ENCODE measurements at regions not wholly inside any gene's neighbourhood (a gene's known extent, or its start where the extent isn't known, plus 50 kb on each side); places are given as distances from the start of the nearest gene placed in this dataset.
"Not testable (repeated sequence)": the region's sequence is repeated elsewhere in the genome, so short reads cannot be mapped to it uniquely, and the experiment has no call there.

- no peak for DNase-seq
Observed at GRCh38 chr3:72032441-72033135, 247.6 kb upstream of the PROK2 start.

GRCh38 chr3:72031581-72031980, 246.6 kb upstream of the PROK2 start:
- no peak for DNase-seq

DNA sequence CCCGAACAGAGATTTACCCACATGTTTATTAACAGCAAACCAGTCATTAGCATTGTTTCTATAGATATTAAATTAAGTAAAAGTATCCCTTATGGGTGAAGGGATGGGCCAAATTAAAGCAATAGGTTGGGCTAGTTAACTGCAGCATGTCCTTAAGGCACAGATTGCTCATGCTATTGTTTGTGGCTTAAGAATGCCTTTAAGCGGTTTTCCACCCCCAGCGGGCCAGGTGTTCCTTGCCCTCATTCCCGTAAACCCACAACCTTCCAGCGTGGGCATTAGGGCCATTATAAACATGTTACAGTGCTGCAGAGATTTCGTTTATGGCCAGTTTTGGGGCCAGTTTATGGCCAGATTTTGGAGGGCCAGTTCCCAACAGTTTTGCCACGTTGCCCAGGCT, 245.3 kb upstream of the PROK2 start:
- not testable (repeated sequence) for DNase-seq

- not testable (repeated sequence) for DNase-seq
Observed at GRCh38 chr3:72028726-72029125, 243.8 kb upstream of the PROK2 start.

DNA sequence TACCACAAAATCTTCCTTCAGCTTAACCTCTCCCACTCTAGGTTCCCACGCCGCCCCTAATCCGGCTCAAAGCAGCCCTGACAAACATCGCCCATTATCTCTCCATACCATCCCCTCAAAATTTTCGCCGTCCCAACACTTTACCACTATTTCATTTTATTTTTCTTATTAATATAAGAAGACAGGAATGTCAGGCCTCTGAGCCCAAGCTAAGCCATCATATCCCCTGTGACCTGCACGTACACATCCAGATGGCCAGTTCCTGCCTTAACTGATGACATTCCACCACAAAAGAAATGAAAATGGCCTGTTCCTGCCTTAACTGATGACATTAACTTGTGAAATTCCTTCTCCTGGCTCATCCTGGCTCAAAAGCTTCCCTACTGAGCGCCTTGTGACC, 243.4 kb upstream of the PROK2 start:
- DNase-seq = not testable (repeated sequence)

DNA sequence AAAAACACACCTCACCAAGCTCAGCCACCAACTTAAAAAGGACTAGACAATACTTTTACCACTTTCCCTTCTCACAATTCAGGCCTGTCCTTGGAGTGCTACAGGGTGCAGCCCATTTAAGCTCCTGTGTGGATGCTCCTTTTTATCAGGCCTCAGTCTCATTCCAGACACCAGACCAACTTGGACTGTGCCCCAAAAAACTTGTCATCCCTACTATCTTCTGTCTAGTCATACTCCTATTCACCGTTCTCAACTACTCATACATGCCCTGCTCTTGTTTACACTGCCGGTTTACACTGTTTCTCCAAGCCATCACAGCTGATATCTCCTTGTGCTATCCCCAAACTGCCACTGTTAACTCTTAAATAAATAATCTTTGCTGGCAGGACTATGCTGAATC, 242.8 kb upstream of the PROK2 start:
- DNase-seq = not testable (repeated sequence)

GRCh38 chr3:72022027-72022426, 237.1 kb upstream of the PROK2 start:
- DNase-seq = no peak

- no peak for DNase-seq
Observed at GRCh38 chr3:72021531-72021930, 236.6 kb upstream of the PROK2 start.

DNA sequence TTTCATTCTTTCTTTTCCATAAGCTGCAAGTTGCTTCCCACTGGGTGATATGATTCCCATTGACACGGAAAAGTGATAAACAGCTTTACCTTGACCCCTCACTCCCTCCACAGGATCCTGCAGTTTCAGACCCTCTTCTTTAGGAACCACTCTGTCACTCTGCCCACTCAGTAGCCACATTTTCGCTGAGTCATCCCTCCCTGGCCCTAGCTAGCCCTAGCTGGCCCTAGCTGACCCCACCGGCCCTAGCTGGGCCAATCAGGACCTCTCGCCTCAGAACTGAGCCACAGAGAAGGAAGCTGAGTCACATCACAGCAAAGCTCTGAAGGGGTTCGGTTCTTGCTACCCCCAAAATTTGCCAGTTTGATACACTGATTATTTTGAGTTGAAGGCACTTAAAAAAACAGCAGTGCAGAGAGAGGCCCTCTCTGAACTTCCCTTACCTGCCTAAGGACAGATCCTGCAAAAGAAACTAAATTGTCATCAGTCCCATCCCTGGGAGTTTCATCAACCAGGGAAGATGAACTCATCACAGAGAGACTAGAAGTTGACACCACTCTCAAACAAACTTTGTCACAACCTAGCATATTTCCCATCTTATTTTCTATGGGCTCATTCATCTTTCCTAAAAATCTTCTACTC, 233.5 kb upstream of the PROK2 start:
- DNase-seq = no peak

DNA sequence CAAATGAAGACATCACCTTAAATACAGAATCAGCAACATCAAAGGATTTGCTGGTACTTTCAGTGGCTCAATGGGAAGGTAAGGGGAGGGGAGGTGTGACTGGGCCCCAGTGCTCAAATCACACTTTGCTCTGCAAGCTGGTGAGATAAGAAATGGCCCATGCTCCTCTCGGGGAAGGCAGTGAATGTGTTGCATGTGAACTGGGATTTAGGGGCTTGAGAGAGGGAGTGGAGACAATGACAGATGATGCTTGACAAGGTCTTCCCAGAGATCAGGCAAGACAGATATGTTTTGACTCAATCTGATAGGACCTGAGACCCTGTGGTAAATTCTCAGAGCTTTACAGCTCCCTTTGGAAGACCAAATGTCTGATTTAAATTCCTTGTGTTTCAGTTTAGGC, 233.0 kb upstream of the PROK2 start:
- no peak for DNase-seq

GRCh38 chr3:72017311-72017710, 232.4 kb upstream of the PROK2 start:
- DNase-seq = no peak

GRCh38 chr3:72015463-72015862, 230.5 kb upstream of the PROK2 start:
- DNase-seq = no peak

GRCh38 chr3:72013084-72013483, 228.1 kb upstream of the PROK2 start:
- no peak for DNase-seq

DNA sequence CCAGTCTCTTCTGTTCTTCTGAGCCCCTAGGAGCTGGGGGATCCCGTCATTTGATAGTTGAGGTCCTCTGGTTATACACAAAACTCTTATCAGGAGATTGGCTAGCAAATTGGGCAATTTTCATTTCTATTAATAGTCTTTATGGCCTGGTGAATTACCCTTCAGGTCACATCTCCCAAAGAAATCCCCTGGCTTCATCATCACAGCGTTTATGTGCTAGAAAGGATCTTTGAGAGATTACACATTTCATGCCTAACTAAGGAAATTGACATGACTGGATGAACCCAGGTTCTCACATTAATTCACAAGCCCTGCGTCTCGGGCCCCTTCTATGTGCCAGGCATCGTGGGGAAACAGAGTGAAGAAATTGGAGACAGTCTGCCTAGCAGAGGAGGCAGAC, 227.4 kb upstream of the PROK2 start:
- DNase-seq = no peak

DNA sequence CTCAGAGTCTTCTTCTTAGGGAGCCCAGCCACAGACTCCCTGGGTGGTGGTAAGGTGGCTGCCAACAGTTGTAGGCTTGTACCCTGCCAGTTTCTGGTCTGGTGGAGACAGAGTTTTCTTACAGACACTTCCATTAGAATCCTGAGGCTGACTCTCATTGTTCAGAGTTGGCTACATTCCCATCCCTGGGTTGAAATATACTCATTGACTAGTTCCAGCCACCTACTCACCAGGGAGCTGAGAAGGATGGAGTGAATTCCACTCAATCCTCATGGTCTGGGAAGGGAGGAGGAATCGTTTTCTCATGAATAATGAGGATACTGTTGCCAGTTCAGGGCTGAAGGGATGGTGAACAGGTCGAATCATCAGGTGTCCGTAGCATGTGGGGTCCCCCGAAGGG, 226.5 kb upstream of the PROK2 start:
- DNase-seq = no peak

GRCh38 chr3:72009851-72010443, 225.0 kb upstream of the PROK2 start:
- no peak for DNase-seq

DNA sequence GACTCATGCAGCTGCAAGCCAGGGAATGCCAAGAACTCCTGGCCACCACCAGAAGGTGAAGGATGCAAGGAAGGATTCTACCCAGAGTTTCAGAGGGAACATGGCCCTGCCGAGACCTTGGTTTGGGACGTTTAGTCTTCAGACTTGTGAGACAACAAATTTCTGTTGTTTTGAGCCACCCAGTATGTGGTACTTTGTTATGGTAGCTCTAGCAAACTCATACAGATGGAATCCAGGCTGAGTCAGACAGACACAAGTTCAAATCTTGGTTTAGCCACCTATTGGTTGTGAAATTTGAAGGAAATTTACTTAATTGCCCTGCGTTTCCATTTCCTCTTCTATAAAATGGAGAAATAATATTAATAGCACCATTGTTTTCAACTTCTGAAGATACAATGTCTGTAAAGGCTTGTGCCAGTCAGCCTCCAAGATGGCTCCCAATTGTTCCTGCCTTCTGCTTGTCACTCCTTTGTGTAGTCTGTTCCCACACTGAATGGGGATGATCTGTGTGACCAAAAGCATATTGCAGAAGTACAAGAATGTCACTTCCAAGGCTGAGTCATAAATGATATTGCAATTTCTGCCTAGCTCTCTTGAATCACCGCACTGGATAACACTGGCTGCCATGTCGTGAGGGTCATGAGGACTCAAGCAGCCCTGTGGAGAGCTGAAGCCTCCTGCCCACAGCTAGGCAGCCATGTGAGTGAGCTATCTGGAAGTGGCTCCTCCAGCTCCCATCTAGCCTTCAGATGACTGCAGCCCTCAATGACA, 223.5 kb upstream of the PROK2 start:
- DNase-seq = no peak

- no peak for DNase-seq
Observed at GRCh38 chr3:72006631-72007556, 221.9 kb upstream of the PROK2 start.

DNA sequence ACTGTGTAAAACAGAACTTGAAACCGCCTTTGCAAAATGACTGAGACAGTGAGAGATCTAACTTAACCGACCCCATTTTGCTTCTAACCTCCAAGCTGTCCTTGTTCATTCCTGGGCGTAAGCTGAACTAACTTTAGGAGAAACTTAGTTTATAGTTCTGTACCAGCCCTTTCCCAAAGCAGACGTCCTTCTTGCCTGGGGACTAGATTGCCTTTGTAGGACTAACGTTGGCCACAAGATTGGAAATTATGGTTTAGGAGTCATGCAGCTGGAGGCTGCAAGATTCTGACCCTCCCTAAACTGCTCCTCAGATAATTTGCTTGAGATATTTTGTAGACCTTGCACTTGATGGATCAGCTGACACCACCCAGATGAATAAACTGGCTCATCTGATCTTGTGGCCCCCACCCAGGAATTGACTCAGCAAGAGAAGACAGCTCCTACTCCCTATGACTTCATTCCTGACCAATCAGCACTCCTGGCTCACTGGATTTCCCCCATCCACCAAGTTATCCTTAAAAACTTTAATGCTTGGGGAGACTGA, 219.9 kb upstream of the PROK2 start:
- DNase-seq = no peak

- no peak for DNase-seq
Observed at GRCh38 chr3:72003936-72004335, 219.0 kb upstream of the PROK2 start.

GRCh38 chr3:72001758-72002157, 216.8 kb upstream of the PROK2 start:
- DNase-seq = no peak

DNA sequence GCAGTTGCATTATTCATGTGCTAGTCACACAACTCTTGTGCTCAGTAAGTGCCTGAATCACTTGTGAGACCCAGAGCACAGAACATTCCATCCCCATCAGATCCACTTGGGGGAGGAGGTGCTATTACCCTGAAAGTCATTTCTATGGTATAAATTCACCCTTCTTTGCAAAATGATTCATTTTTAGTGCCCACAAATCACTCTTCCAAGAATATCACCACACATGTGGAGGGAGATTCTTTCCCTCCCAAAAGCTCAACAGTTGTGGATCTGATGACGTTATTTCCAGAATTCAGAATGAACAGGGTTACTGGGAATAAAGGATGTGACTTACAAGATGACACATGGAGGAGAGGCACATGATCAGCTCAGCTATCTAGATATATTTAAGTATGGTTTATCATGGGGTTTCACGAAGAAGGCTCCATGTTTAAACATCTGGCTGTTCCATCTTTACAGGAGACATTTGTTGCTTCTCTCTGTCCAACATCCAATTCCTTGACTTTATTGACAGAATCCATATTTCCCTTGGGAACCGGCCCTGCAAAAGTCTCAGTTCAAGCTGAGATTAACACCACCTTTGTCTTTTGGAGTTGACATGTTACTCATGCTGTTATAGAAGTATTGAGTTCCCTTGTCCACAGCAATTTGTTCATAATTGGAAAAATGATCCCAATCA, 214.2 kb upstream of the PROK2 start:
- DNase-seq = no peak
